ENCODE measurements at regions not wholly inside any gene's neighbourhood (a gene's known extent, or its start where the extent isn't known, plus 50 kb on each side); places are given as distances from the start of the nearest gene placed in this dataset.

DNA sequence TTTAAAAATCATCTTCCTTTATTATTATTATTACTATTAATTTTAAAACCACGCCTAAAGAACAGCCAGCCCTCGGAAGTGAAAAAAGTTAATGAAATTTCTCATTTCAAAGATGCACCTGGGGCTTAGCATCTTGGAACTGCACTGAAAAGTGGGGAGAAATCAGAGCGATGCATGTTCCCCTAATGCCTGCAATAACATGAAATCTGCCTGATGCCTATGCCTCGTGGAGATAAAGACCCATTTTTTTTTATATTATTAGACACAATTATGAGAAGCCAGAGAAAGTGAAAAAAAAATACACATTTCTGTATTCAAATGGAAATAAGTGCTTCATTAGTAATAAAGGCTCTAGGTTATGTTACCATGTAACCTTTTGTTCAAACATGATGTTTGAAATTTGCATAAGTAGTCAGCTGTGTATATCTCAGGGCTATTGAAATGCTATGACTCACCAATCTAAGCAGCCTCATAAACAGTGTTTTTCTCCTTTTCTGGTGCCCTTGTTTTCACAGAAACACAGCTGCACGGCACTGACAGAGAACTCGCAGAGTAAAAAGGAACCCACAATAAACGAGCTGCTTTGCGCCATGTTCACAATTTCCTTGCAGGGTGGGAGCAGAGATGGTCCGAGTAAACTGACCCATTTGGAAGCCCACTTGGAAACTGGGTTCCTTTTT lies 175.8 kb upstream of the PRKCQ start:
- TF ChIP-seq, protein P1, sequence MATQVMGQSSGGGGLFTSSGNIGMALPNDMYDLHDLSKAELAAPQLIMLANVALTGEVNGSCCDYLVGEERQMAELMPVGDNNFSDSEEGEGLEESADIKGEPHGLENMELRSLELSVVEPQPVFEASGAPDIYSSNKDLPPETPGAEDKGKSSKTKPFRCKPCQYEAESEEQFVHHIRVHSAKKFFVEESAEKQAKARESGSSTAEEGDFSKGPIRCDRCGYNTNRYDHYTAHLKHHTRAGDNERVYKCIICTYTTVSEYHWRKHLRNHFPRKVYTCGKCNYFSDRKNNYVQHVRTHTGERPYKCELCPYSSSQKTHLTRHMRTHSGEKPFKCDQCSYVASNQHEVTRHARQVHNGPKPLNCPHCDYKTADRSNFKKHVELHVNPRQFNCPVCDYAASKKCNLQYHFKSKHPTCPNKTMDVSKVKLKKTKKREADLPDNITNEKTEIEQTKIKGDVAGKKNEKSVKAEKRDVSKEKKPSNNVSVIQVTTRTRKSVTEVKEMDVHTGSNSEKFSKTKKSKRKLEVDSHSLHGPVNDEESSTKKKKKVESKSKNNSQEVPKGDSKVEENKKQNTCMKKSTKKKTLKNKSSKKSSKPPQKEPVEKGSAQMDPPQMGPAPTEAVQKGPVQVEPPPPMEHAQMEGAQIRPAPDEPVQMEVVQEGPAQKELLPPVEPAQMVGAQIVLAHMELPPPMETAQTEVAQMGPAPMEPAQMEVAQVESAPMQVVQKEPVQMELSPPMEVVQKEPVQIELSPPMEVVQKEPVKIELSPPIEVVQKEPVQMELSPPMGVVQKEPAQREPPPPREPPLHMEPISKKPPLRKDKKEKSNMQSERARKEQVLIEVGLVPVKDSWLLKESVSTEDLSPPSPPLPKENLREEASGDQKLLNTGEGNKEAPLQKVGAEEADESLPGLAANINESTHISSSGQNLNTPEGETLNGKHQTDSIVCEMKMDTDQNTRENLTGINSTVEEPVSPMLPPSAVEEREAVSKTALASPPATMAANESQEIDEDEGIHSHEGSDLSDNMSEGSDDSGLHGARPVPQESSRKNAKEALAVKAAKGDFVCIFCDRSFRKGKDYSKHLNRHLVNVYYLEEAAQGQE (IDR thresholded peaks at IDR 0.05; ENCODE audit: low read depth) = no peak
- no peak for TF ChIP-seq YY1 (IDR thresholded peaks at IDR 0.05; ENCODE audit: low read depth)

Measured in Ishikawa (cell line).